T-helper 1 cell treated with Interleukin-12 subunit alpha and Interleukin-12 subunit beta and Interleukin-4 antibody, amounts not matched to agents 30 ng/mL and 1 ng/mL, for 36 hours (primary cell): ENCODE measurements at regions not wholly inside any gene's neighbourhood (a gene's known extent, or its start where the extent isn't known, plus 50 kb on each side); places are given as distances from the start of the nearest gene placed in this dataset.

Experiments
- intact Hi-C: fragments of 100-400 bp; cut with micrococcal nuclease; formaldehyde crosslinking; loops from one replicate; pipeline ENCODE4 v1.15.1; 2024

GRCh38 chr2:67038195-67038594 is 358.9 kb upstream of the ETAA1 start:
- intact Hi-C loops, result no loop called here

GRCh38 chr2:67039058-67039457 is 358.1 kb upstream of the ETAA1 start:
- intact Hi-C loops, result no loop called here

GRCh38 chr2:67039517-67040103 is 357.5 kb upstream of the ETAA1 start:
- intact Hi-C loops, result no loop called here

- intact Hi-C loops, result no loop called here
Measured at GRCh38 chr2:67041051-67041450, 356.1 kb upstream of the ETAA1 start.

- intact Hi-C loops, result no loop called here
Measured at GRCh38 chr2:67043781-67044478, 353.2 kb upstream of the ETAA1 start.

- intact Hi-C loops, result no loop called here
Measured at GRCh38 chr2:67046591-67046990, 350.5 kb upstream of the ETAA1 start.

GRCh38 chr2:67048314-67048713 is 348.8 kb upstream of the ETAA1 start:
- intact Hi-C loops, result no loop called here

- intact Hi-C loops, result no loop called here
Measured at GRCh38 chr2:67050622-67051021, 346.5 kb upstream of the ETAA1 start.

- intact Hi-C loops, result no loop called here
Measured at GRCh38 chr2:67054728-67055127, 342.4 kb upstream of the ETAA1 start.

GRCh38 chr2:67055387-67056304 is 341.5 kb upstream of the ETAA1 start:
- intact Hi-C loops, result no loop called here

- intact Hi-C loops, result no loop called here
Measured at GRCh38 chr2:67057123-67057522, 340.0 kb upstream of the ETAA1 start.

GRCh38 chr2:67057901-67058703 is 339.0 kb upstream of the ETAA1 start:
- intact Hi-C loops, result no loop called here

GRCh38 chr2:67065046-67065445 is 332.1 kb upstream of the ETAA1 start:
- intact Hi-C loops, result no loop called here

GRCh38 chr2:67066782-67067181 is 330.4 kb upstream of the ETAA1 start:
- intact Hi-C loops, result no loop called here

- intact Hi-C loops, result no loop called here
Measured at GRCh38 chr2:67067656-67068055, 329.5 kb upstream of the ETAA1 start.

GRCh38 chr2:67070826-67071225 is 326.3 kb upstream of the ETAA1 start:
- intact Hi-C loops, result no loop called here

- intact Hi-C loops, result no loop called here
Measured at GRCh38 chr2:67075056-67075455, 322.1 kb upstream of the ETAA1 start.

GRCh38 chr2:67075530-67076238 is 321.4 kb upstream of the ETAA1 start:
- intact Hi-C loops, result no loop called here

- intact Hi-C loops, result no loop called here
Measured at GRCh38 chr2:67076239-67076624, 320.9 kb upstream of the ETAA1 start.

- intact Hi-C loops, result no loop called here
Measured at GRCh38 chr2:67079729-67080128, 317.4 kb upstream of the ETAA1 start.

GRCh38 chr2:67082813-67083212 is 314.3 kb upstream of the ETAA1 start:
- intact Hi-C loops, result no loop called here
